ENCODE measurements at regions not wholly inside any gene's neighbourhood (a gene's known extent, or its start where the extent isn't known, plus 50 kb on each side); places are given as distances from the start of the nearest gene placed in this dataset.
A peak's percentile ranks its signal among the peaks of the same experiment; 100 is the strongest.

DNA sequence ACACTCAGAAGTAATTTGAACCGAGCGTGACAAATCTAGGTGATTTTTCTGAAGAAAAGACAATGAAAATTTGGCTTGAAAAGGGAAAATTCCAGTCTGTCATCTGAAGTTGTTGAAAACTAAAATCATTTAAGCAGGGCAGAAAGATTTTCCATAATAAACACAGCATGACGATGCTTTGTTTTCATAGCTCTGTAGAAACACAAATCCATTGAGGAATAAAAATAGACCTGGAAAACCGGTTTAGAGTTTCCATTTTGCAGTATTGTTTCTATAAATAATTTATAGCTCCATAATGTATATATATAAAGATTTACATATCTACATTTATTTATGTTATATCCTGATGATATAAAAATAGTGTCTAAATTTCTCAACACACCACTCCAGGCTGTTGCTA lies 1918.5 kb upstream of the FLRT2 start:
- H3K9me3 ChIP-seq (ENCODE audit: control insufficient read depth, low read length), result no peaks in the 10 kb centered on the region
- TF ChIP-seq, protein P1, sequence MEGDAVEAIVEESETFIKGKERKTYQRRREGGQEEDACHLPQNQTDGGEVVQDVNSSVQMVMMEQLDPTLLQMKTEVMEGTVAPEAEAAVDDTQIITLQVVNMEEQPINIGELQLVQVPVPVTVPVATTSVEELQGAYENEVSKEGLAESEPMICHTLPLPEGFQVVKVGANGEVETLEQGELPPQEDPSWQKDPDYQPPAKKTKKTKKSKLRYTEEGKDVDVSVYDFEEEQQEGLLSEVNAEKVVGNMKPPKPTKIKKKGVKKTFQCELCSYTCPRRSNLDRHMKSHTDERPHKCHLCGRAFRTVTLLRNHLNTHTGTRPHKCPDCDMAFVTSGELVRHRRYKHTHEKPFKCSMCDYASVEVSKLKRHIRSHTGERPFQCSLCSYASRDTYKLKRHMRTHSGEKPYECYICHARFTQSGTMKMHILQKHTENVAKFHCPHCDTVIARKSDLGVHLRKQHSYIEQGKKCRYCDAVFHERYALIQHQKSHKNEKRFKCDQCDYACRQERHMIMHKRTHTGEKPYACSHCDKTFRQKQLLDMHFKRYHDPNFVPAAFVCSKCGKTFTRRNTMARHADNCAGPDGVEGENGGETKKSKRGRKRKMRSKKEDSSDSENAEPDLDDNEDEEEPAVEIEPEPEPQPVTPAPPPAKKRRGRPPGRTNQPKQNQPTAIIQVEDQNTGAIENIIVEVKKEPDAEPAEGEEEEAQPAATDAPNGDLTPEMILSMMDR (IDR thresholded peaks at IDR 0.05), result no peak
- H3K27me3 ChIP-seq (ENCODE audit: control insufficient read depth, insufficient read depth, low read length), result no peaks in the 10 kb centered on the region
- H3K9ac ChIP-seq, result no peak overlapping the region
- H3K27ac ChIP-seq, result peak overlapping the region; percentile 65
- H3K79me2 ChIP-seq, result no peaks in the 10 kb centered on the region
- no peak overlapping the region for H3K4me3 ChIP-seq (ENCODE audit: low read depth, low read length)
- H3K36me3 ChIP-seq (ENCODE audit: control insufficient read depth, insufficient read depth, low read length), result no peaks in the 10 kb centered on the region
- peak overlapping the region; percentile 23 for H3K4me2 ChIP-seq (ENCODE audit: low read length)
- no peak overlapping the region for H2AFZ ChIP-seq
- H3K4me1 ChIP-seq, result peaks cover 11% of the 10 kb centered on the region

DNA sequence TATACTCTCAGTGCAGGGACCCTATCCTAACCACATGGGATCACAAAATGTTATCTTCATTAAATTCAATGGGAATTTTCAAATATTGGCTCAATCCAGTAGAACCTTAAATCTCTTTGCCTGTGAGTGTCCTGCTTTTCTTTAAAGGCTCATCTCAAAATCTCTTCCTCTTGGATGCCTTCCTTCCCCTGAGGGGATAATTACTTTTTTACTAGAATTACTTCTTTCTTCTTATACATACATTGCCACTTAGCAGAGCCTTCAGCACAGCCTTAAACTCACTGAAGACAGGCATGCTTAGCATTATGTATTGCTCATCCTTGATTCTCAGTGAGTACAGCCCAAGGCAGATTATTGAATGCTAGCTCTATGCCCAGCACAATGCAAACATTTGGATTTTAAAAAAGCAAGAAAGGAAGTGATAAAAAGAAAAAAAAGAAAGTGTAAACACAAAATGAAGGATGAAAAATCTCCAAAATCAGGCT lies 1918.0 kb upstream of the FLRT2 start:
- Histone ChIP-seq H3K9ac (no peak overlapping the region), H3K27me3 (ENCODE audit: control insufficient read depth, insufficient read depth, low read length) (no peaks in the 10 kb centered on the region), H3K4me2 (ENCODE audit: low read length) (no peak overlapping the region)

DNA sequence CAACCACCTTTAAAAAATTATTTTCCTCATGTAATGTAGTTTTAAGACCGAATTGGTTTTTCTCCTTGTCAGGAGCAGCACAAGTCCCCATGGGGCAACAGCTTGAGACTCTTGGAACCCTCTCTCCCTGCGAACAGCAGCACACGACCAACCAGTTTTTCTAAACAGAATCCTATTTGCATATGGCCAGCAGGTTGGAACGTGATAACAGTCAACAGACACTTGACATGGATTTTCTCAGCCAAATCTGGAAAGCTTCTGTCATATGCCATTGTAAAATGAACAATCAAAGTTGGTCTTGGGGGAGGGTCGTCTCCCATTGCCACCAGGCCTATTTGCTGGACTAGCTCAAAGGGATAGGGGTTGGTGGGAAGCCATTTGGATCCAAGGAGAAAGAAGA lies 1915.0 kb upstream of the FLRT2 start:
- Histone ChIP-seq H3K27me3 (ENCODE audit: control insufficient read depth, insufficient read depth, low read length) (no peaks in the 10 kb centered on the region), H3K9ac (no peak overlapping the region), H3K4me3 (ENCODE audit: low read depth, low read length) (no peak overlapping the region), H3K27ac (no peak overlapping the region), H3K79me2 (no peaks in the 10 kb centered on the region), H3K4me2 (ENCODE audit: low read length) (no peak overlapping the region), H2AFZ (no peak overlapping the region), H3K36me3 (ENCODE audit: control insufficient read depth, insufficient read depth, low read length) (no peaks in the 10 kb centered on the region), H3K4me1 (peaks cover 11% of the 10 kb centered on the region), H3K9me3 (ENCODE audit: control insufficient read depth, low read length) (no peaks in the 10 kb centered on the region)
- TF ChIP-seq, protein P1 (IDR thresholded peaks at IDR 0.05), result no peak

More for the DNA sequence above, 1918.0 kb upstream of the FLRT2 start:
- Histone ChIP-seq H3K36me3 (ENCODE audit: control insufficient read depth, insufficient read depth, low read length) (no peaks in the 10 kb centered on the region), H3K9me3 (ENCODE audit: control insufficient read depth, low read length) (no peaks in the 10 kb centered on the region), H3K4me1 (peaks cover 11% of the 10 kb centered on the region), H3K4me3 (ENCODE audit: low read depth, low read length) (no peak overlapping the region), H2AFZ (no peak overlapping the region), H3K27ac (peak overlapping the region; percentile 37), H3K79me2 (no peaks in the 10 kb centered on the region)
- TF ChIP-seq, protein P1 (IDR thresholded peaks at IDR 0.05), result no peak

DNA sequence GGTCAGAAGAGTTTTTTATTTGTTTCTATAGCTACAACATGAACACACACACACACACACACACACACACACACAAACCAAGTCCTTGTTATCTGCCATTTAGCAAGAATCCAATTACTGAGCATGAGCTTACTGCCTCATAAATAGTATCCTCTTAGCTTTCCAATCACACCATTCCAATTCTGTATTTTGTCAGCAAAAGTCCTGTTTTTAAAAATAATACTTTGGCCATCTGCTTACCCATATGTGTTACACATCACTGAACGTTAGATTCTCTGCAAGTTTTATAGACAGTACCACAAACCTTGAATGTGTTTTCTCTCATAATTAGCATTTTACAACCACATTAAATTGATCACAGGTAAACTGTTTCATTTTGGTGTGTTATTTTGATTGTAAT lies 1905.4 kb upstream of the FLRT2 start:
- no peaks in the 10 kb centered on the region for H3K27me3 ChIP-seq (ENCODE audit: control insufficient read depth, insufficient read depth, low read length)
- H3K9me3 ChIP-seq (ENCODE audit: control insufficient read depth, low read length), result no peaks in the 10 kb centered on the region
- no peaks in the 10 kb centered on the region for H3K36me3 ChIP-seq (ENCODE audit: control insufficient read depth, insufficient read depth, low read length)
- no peak overlapping the region for H3K9ac ChIP-seq
- H2AFZ ChIP-seq, result no peak overlapping the region
- no peaks in the 10 kb centered on the region for H3K79me2 ChIP-seq
- H3K4me1 ChIP-seq, result peaks cover 3% of the 10 kb centered on the region
- TF ChIP-seq, protein P1 (IDR thresholded peaks at IDR 0.05), result no peak
- no peak overlapping the region for H3K4me3 ChIP-seq (ENCODE audit: low read depth, low read length)
- H3K27ac ChIP-seq, result no peak overlapping the region
- no peak overlapping the region for H3K4me2 ChIP-seq (ENCODE audit: low read length)

DNA sequence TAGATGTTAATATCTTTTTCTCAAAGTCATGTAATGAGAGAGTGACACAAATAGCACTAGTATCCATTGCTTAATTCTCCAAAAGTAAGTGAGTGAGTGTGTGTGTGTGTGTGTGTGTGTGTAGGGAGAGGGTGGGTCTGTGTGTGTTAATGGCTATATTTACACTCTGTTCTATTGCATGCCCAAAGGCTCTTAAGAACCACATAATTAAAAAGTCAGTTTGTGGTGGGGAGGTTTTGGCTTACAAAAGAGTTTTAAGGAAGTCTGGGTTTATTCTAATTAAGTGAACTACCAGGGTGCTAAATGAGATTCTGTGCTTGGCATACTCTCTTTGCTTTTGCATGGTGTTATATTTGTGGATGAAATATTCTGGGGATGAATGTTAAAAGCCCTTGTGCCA lies 1897.6 kb upstream of the FLRT2 start:
- H3K79me2 ChIP-seq, result no peaks in the 10 kb centered on the region
- no peak overlapping the region for H3K4me2 ChIP-seq (ENCODE audit: low read length)
- no peak overlapping the region for H3K9ac ChIP-seq
- no peaks in the 10 kb centered on the region for H3K9me3 ChIP-seq (ENCODE audit: control insufficient read depth, low read length)
- H3K27me3 ChIP-seq (ENCODE audit: control insufficient read depth, insufficient read depth, low read length), result no peaks in the 10 kb centered on the region
- TF ChIP-seq, protein P1 (IDR thresholded peaks at IDR 0.05), result no peak
- H3K36me3 ChIP-seq (ENCODE audit: control insufficient read depth, insufficient read depth, low read length), result no peaks in the 10 kb centered on the region
- H3K4me1 ChIP-seq, result no peaks in the 10 kb centered on the region
- H3K27ac ChIP-seq, result no peak overlapping the region
- H3K4me3 ChIP-seq (ENCODE audit: low read depth, low read length), result no peak overlapping the region
- H2AFZ ChIP-seq, result no peak overlapping the region
